GM18858 (cell line): ENCODE measurements at regions not wholly inside any gene's neighbourhood (a gene's known extent, or its start where the extent isn't known, plus 50 kb on each side); places are given as distances from the start of the nearest gene placed in this dataset.

Experiments
- ATAC-seq: cut with Tn5 transposase; IDR thresholded peaks from one replicate; pipeline ENCODE4 v1.9.1; 2021; ENCODE audit not compliant: unreplicated experiment

GRCh38 chr4:74675673-74676279, 118.5 kb downstream of the BTC start:
- ATAC-seq: peak; percentile 78

GRCh38 chr4:74682567-74683359, 111.6 kb downstream of the BTC start:
- ATAC-seq: no peak

- no peak for ATAC-seq
Observed at GRCh38 chr4:74692972-74693371, 101.4 kb downstream of the BTC start.
